ENCODE measurements at regions not wholly inside any gene's neighbourhood (a gene's known extent, or its start where the extent isn't known, plus 50 kb on each side); places are given as distances from the start of the nearest gene placed in this dataset.
A peak's percentile ranks its signal among the peaks of the same experiment; 100 is the strongest.

DNA sequence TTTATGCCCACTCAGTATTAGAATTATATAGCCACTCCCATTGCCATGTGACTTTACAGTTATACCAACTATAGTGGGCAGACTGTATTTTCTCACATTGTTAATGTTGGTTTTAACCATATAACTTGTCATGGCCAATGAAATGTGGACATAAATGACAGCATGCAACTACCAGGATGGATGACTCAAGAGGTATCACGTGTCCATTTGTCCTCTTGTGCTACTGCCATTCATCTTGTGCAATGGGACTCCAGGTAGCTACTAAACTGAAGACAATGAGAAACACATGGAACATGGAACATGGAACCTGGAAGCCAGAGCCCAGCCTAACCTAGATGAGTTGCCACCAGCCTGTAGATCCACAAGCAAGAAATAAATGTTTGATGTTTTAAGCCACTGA is 242.7 kb upstream of the IPO5 start:
- Histone ChIP-seq H3K9ac (ENCODE audit: insufficient read depth, low read depth, low read length) (no peak overlapping the region), H3K4me1 (ENCODE audit: insufficient read depth, low read length) (no peaks in the 10 kb centered on the region), H3K4me3 (replicated peaks in 1 of 3; ENCODE audit: insufficient read depth in 1 of 3, low read depth in 2 of 3, low read length in 3 of 3) (no peak overlapping the region), H3K27me3 (ENCODE audit: control insufficient read depth in 1 of 2, insufficient read depth in 2 of 2, low read length in 2 of 2) (no peaks in the 10 kb centered on the region), H3K79me2 (ENCODE audit: insufficient read depth, low read length) (no peaks in the 10 kb centered on the region), H4K20me1 (ENCODE audit: insufficient read depth, low read length) (no peaks in the 10 kb centered on the region), H3K4me2 (ENCODE audit: low read depth, low read length) (no peak overlapping the region), H2AFZ (ENCODE audit: low read length) (no peak overlapping the region), H3K9me3 (ENCODE audit: low read length) (no peaks in the 10 kb centered on the region), H3K36me3 (replicated peaks in 1 of 2; ENCODE audit: control insufficient read depth in 1 of 2, insufficient read depth in 2 of 2, low read length in 2 of 2) (no peaks in the 10 kb centered on the region), H3K27ac (ENCODE audit: extremely low read length, insufficient read depth, low read length) (no peak overlapping the region)
- in situ Hi-C loops (cut with HindIII; ENCODE audit: extremely low pct_ligation_motif_present, low pct_unique_long_range_greater_than_20kb) = no loop called here
- POLR2A ChIA-PET = no interaction called here
- no peak for ATAC-seq
- no TSS peak for BruUV-seq (replicated peaks)
- CTCF ChIA-PET (ENCODE audit: low intra/inter-chr PET ratio, low total read pairs) = no interaction called here
- intact Hi-C loops (cut with micrococcal nuclease; ENCODE audit: unreplicated experiment) = no loop called here
- 0% methylated on average over 1 of the region's 1 CpG for WGBS (ENCODE audit: low lambda C conversion rate)
- DNase-seq (ENCODE audit: low spot score) = no peak
- FAIRE-seq = no peak
- TF ChIP-seq IKZF4 (CRISPR knock-in tag; IDR thresholded peaks at IDR 0.05; ENCODE audit: borderline replicate concordance, low read depth, not compliant biosample characterization) (no peak), RAD51 (IDR thresholded peaks at IDR 0.05; ENCODE audit: borderline replicate concordance) (peak; percentile 24; the same call in 1 of the 2 replicates), CEBPB (IDR thresholded peaks at IDR 0.05; ENCODE audit: borderline replicate concordance, low read depth, low read length) (peak; percentile 40; the same call in 1 of the 2 replicates), PITX1 (CRISPR knock-in tag; IDR thresholded peaks at IDR 0.05) (no peak), TCF12 (IDR thresholded peaks at IDR 0.05) (no peak), TCF12 (CRISPR knock-in tag; IDR thresholded peaks at IDR 0.05) (no peak), TEAD3 (CRISPR knock-in tag; optimal IDR thresholded peaks at IDR 0.05; ENCODE audit: borderline replicate concordance) (no peak), XRCC5 (optimal IDR thresholded peaks at IDR 0.05; ENCODE audit: low read length) (no peak), TOPORS (CRISPR knock-in tag; IDR thresholded peaks at IDR 0.05) (no peak), NCOA2 (CRISPR knock-in tag; IDR thresholded peaks at IDR 0.05) (no peak), KLF6 (CRISPR knock-in tag; IDR thresholded peaks at IDR 0.05) (no peak), REPIN1 (CRISPR knock-in tag; IDR thresholded peaks at IDR 0.05; ENCODE audit: borderline replicate concordance, low read depth) (no peak), KDM1A (CRISPR knock-in tag; IDR thresholded peaks at IDR 0.05) (no peak), RXRB (CRISPR knock-in tag; IDR thresholded peaks at IDR 0.05; ENCODE audit: borderline replicate concordance) (no peak), ZNF136 (CRISPR knock-in tag; IDR thresholded peaks at IDR 0.05; ENCODE audit: low read depth) (no peak), ZNF841 (CRISPR knock-in tag; IDR thresholded peaks at IDR 0.05; ENCODE audit: borderline replicate concordance) (no peak)
- TF ChIP-seq, protein P1, sequence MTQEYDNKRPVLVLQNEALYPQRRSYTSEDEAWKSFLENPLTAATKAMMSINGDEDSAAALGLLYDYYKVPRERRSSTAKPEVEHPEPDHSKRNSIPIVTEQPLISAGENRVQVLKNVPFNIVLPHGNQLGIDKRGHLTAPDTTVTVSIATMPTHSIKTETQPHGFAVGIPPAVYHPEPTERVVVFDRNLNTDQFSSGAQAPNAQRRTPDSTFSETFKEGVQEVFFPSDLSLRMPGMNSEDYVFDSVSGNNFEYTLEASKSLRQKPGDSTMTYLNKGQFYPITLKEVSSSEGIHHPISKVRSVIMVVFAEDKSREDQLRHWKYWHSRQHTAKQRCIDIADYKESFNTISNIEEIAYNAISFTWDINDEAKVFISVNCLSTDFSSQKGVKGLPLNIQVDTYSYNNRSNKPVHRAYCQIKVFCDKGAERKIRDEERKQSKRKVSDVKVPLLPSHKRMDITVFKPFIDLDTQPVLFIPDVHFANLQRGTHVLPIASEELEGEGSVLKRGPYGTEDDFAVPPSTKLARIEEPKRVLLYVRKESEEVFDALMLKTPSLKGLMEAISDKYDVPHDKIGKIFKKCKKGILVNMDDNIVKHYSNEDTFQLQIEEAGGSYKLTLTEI (CRISPR knock-in tag; conservative IDR thresholded peaks at IDR 0.05) = no peak
- TF ChIP-seq, protein P2, sequence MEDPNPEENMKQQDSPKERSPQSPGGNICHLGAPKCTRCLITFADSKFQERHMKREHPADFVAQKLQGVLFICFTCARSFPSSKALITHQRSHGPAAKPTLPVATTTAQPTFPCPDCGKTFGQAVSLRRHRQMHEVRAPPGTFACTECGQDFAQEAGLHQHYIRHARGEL (CRISPR knock-in tag; IDR thresholded peaks at IDR 0.05) = no peak
- TF ChIP-seq, protein P3, sequence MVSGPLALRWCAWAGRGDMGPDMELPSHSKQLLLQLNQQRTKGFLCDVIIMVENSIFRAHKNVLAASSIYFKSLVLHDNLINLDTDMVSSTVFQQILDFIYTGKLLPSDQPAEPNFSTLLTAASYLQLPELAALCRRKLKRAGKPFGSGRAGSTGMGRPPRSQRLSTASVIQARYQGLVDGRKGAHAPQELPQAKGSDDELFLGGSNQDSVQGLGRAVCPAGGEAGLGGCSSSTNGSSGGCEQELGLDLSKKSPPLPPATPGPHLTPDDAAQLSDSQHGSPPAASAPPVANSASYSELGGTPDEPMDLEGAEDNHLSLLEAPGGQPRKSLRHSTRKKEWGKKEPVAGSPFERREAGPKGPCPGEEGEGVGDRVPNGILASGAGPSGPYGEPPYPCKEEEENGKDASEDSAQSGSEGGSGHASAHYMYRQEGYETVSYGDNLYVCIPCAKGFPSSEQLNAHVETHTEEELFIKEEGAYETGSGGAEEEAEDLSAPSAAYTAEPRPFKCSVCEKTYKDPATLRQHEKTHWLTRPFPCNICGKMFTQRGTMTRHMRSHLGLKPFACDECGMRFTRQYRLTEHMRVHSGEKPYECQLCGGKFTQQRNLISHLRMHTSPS (CRISPR knock-in tag; IDR thresholded peaks at IDR 0.05; ENCODE audit: low read depth) = no peak
- TF ChIP-seq, protein P4, sequence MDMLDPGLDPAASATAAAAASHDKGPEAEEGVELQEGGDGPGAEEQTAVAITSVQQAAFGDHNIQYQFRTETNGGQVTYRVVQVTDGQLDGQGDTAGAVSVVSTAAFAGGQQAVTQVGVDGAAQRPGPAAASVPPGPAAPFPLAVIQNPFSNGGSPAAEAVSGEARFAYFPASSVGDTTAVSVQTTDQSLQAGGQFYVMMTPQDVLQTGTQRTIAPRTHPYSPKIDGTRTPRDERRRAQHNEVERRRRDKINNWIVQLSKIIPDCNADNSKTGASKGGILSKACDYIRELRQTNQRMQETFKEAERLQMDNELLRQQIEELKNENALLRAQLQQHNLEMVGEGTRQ (IDR thresholded peaks at IDR 0.05; ENCODE audit: low read depth, low read length) = peak; percentile 48; the same call in 1 of the 2 replicates
- TF ChIP-seq, protein P4 (CRISPR knock-in tag; IDR thresholded peaks at IDR 0.05; ENCODE audit: borderline replicate concordance) = peak; percentile 36; the same call in 1 of the 2 replicates
